NCI-H2227 treated with DMSO at 0.1 percent for 48 hours (cell line): ENCODE measurements at regions not wholly inside any gene's neighbourhood (a gene's known extent, or its start where the extent isn't known, plus 50 kb on each side); places are given as distances from the start of the nearest gene placed in this dataset.

Source experiments
- DNase-seq: peaks from one replicate; lab custom pipeline; 2025; lab: John Stamatoyannopoulos, UW

- DNase-seq: no peak
These were observed 50.6 kb upstream of the JAZF1 start for GRCh38 chr7:28231176-28231575.

GRCh38 chr7:28236560-28236959, 56.0 kb upstream of the JAZF1 start:
- DNase-seq: no peak

- no peak for DNase-seq
These were observed 56.8 kb upstream of the JAZF1 start for GRCh38 chr7:28237363-28237762.

GRCh38 chr7:28239823-28240204, 59.2 kb upstream of the JAZF1 start:
- DNase-seq: no peak

GRCh38 chr7:28240481-28240880, 59.9 kb upstream of the JAZF1 start:
- DNase-seq: no peak

- DNase-seq: no peak
These were observed 63.3 kb upstream of the JAZF1 start for GRCh38 chr7:28243861-28244260.

- no peak for DNase-seq
These were observed 64.7 kb upstream of the JAZF1 start for GRCh38 chr7:28245123-28245878.

- no peak for DNase-seq
These were observed 66.4 kb upstream of the JAZF1 start for GRCh38 chr7:28246921-28247461.

GRCh38 chr7:28258240-28258639, 77.6 kb upstream of the JAZF1 start:
- peak; percentile 40 for DNase-seq

- DNase-seq: no peak
These were observed 80.4 kb upstream of the JAZF1 start for GRCh38 chr7:28260969-28261368.

- DNase-seq: no peak
These were observed 83.2 kb upstream of the JAZF1 start for GRCh38 chr7:28263622-28264271.

GRCh38 chr7:28266402-28266801, 85.8 kb upstream of the JAZF1 start:
- no peak for DNase-seq

- no peak for DNase-seq
These were observed 86.4 kb upstream of the JAZF1 start for GRCh38 chr7:28267012-28267411.

- no peak for DNase-seq
These were observed 89.2 kb upstream of the JAZF1 start for GRCh38 chr7:28269700-28270361.

GRCh38 chr7:28270536-28270935, 89.9 kb upstream of the JAZF1 start:
- DNase-seq: no peak

- no peak for DNase-seq
These were observed 91.9 kb upstream of the JAZF1 start for GRCh38 chr7:28272461-28272877.

GRCh38 chr7:28276298-28276697, 95.7 kb upstream of the JAZF1 start:
- DNase-seq: no peak

- no peak for DNase-seq
These were observed 96.8 kb upstream of the JAZF1 start for GRCh38 chr7:28277364-28277763.

GRCh38 chr7:28277958-28278357, 97.4 kb upstream of the JAZF1 start:
- no peak for DNase-seq

- DNase-seq: no peak
These were observed 99.9 kb upstream of the JAZF1 start for GRCh38 chr7:28280516-28280915.

- no peak for DNase-seq
These were observed 109.9 kb upstream of the JAZF1 start for GRCh38 chr7:28290496-28290895.

- DNase-seq: no peak
These were observed 111.0 kb upstream of the JAZF1 start for GRCh38 chr7:28291559-28291958.
